Putamen (tissue), 1 donor: ENCODE measurements at regions not wholly inside any gene's neighbourhood (a gene's known extent, or its start where the extent isn't known, plus 50 kb on each side); places are given as distances from the start of the nearest gene placed in this dataset.
"Not testable (repeated sequence)": the region's sequence is repeated elsewhere in the genome, so short reads cannot be mapped to it uniquely, and the experiment has no call there.

Experiments used
- DNase-seq: peaks from one replicate; pipeline ENCODE4 v3.0.0-alpha.2; 2016; ENCODE audit warnings: low spot score

- peak; percentile 1 for DNase-seq
Observed at GRCh38 chr2:184004289-184004947, 593.9 kb upstream of the ZNF804A start.

- DNase-seq: no peak
Observed at GRCh38 chr2:184004948-184005672, 593.2 kb upstream of the ZNF804A start.

GRCh38 chr2:184006998-184007397 is 591.3 kb upstream of the ZNF804A start:
- DNase-seq: no peak

- no peak for DNase-seq
Observed at GRCh38 chr2:184026961-184027360, 571.4 kb upstream of the ZNF804A start.

- no peak for DNase-seq
Observed at GRCh38 chr2:184030245-184030644, 568.1 kb upstream of the ZNF804A start.

- DNase-seq: no peak
Observed at GRCh38 chr2:184030989-184031388, 567.3 kb upstream of the ZNF804A start.

GRCh38 chr2:184031402-184032147 is 566.8 kb upstream of the ZNF804A start:
- DNase-seq: no peak

GRCh38 chr2:184032983-184033382 is 565.3 kb upstream of the ZNF804A start:
- no peak for DNase-seq

- DNase-seq: no peak
Observed at GRCh38 chr2:184037273-184037672, 561.1 kb upstream of the ZNF804A start.

- no peak for DNase-seq
Observed at GRCh38 chr2:184039493-184039892, 558.8 kb upstream of the ZNF804A start.

- DNase-seq: no peak
Observed at GRCh38 chr2:184040230-184040629, 558.1 kb upstream of the ZNF804A start.

- no peak for DNase-seq
Observed at GRCh38 chr2:184041077-184041476, 557.3 kb upstream of the ZNF804A start.

- no peak for DNase-seq
Observed at GRCh38 chr2:184041777-184042176, 556.6 kb upstream of the ZNF804A start.

GRCh38 chr2:184047536-184047935 is 550.8 kb upstream of the ZNF804A start:
- no peak for DNase-seq

- DNase-seq: no peak
Observed at GRCh38 chr2:184049566-184049965, 548.8 kb upstream of the ZNF804A start.

- no peak for DNase-seq
Observed at GRCh38 chr2:184053326-184053725, 545.0 kb upstream of the ZNF804A start.

- not testable (repeated sequence) for DNase-seq
Observed at GRCh38 chr2:184054419-184054818, 543.9 kb upstream of the ZNF804A start.

GRCh38 chr2:184057910-184058309 is 540.4 kb upstream of the ZNF804A start:
- DNase-seq: no peak

GRCh38 chr2:184060268-184060667 is 538.1 kb upstream of the ZNF804A start:
- not testable (repeated sequence) for DNase-seq

GRCh38 chr2:184067502-184067901 is 530.8 kb upstream of the ZNF804A start:
- no peak for DNase-seq

GRCh38 chr2:184072470-184072869 is 525.9 kb upstream of the ZNF804A start:
- no peak for DNase-seq

- no peak for DNase-seq
Observed at GRCh38 chr2:184078496-184078895, 519.8 kb upstream of the ZNF804A start.

- no peak for DNase-seq
Observed at GRCh38 chr2:184091456-184091855, 506.9 kb upstream of the ZNF804A start.
